K562 (cell line): ENCODE measurements at regions not wholly inside any gene's neighbourhood (a gene's known extent, or its start where the extent isn't known, plus 50 kb on each side); places are given as distances from the start of the nearest gene placed in this dataset.

ENCODE experiments used
- ATAC-seq: fragments of 200-7000 bp; cut with Tn5 transposase; 3 replicates; pipeline ENCODE4 v1.9.1; 2020; ENCODE audit warnings: moderate library complexity
- BruUV-seq: library from RNA; stranded (reverse); fragments of 400-500 nt; replicated peaks from 2 replicates; lab custom pipeline; 2021; lab: Mats Ljungman, UMichigan
- CTCF ChIA-PET: fragments of 300-600 bp; formaldehyde crosslinking; extraction: SDS; loops from one replicate; lab custom pipeline; 2021; ENCODE audit warnings: low intra/inter-chr PET ratio; lab: Yijun Ruan, JAX
- POLR2A ChIA-PET: fragments of 300-600, 350-650 bp; sonication (Branson Sonifier 250); formaldehyde crosslinking; extraction: SDS; loops from one replicate; lab custom pipeline; 2021; ENCODE audit warnings: antibody characterized with exemption, inconsistent platforms; lab: Yijun Ruan, JAX
- DNase-seq, 4 experiments: peaks; one replicate each; pipeline versions ENCODE4 v3.0.0 to v3.0.0-alpha.2; 2011 to 2018; ENCODE audit warnings: low spot score in 3 of 4, mixed read lengths in 3 of 4; ENCODE audit errors: extremely low read depth in 1 of 4
- FAIRE-seq: peaks from 2 replicates; lab custom pipeline; 2011; peaks lifted over from hg19 to GRCh38; lab: Jason Lieb, UNC
- H2AFZ ChIP-seq: 2 replicates; pipeline ENCODE4 v1.6.0; 2011; ENCODE audit warnings: low read depth, low read length, control low read depth, inconsistent platforms
- H3K27ac ChIP-seq: fragments of 200-600 bp; 3 replicates; pipeline ENCODE4 v1.8.0; 2011; ENCODE audit warnings: low read depth, mild to moderate bottlenecking, control low read depth, inconsistent platforms, low read length, moderate library complexity, mixed read lengths; ENCODE audit errors: extremely low read depth
- H3K27me3 ChIP-seq, 2 experiments: fragments of 300-600 bp in 1 of 2; 2 replicates in 1 of 2; 3 replicates in 1 of 2; pipeline versions ENCODE4 v1.6.0 to v1.8.0; 2011; ENCODE audit warnings: inconsistent platforms in 2 of 2, low read length in 2 of 2, mild to moderate bottlenecking in 1 of 2, mixed read lengths in 1 of 2, moderate library complexity in 1 of 2; ENCODE audit not compliant: control insufficient read depth in 2 of 2, insufficient read depth in 2 of 2
- H3K36me3 ChIP-seq: fragments of 300-600 bp; 3 replicates; pipeline ENCODE4 v1.8.0; 2011; ENCODE audit warnings: mild to moderate bottlenecking, low read length, inconsistent platforms; ENCODE audit not compliant: control insufficient read depth, insufficient read depth
- H3K4me1 ChIP-seq, 2 experiments: fragments of 200-600 bp in 1 of 2; replicated peaks in 1 of 2; 2 replicates in 1 of 2; 3 replicates in 1 of 2; pipeline versions ENCODE4 v1.5.1 to v1.8.0; 2011; ENCODE audit warnings: inconsistent platforms in 2 of 2, low read length in 2 of 2, mild to moderate bottlenecking in 1 of 2, mixed read lengths in 1 of 2, moderate library complexity in 1 of 2; ENCODE audit not compliant: control insufficient read depth in 2 of 2, insufficient read depth in 2 of 2
- H3K4me2 ChIP-seq: 2 replicates; pipeline ENCODE4 v1.6.1; 2011; ENCODE audit warnings: low read length, control low read depth, inconsistent platforms, mixed read lengths; ENCODE audit not compliant: insufficient read depth
- H3K4me3 ChIP-seq: fragments of 200-600 bp; sonication (generic), shearing (Covaris generic); 2 replicates; pipeline ENCODE4 v1.5.1; 2016; ENCODE audit warnings: control low read depth, inconsistent platforms
- H3K79me2 ChIP-seq: fragments of 200-600 bp; 3 replicates; pipeline ENCODE4 v1.8.0; 2011; ENCODE audit warnings: low read length, inconsistent platforms; ENCODE audit not compliant: control insufficient read depth, insufficient read depth
- H3K9ac ChIP-seq, 2 experiments: 2 replicates each; pipeline versions ENCODE4 v1.6.0 to v1.6.1; 2011; ENCODE audit warnings: low read depth in 2 of 2, low read length in 2 of 2, control low read depth in 1 of 2, inconsistent platforms in 1 of 2, mild to moderate bottlenecking in 1 of 2, mixed read lengths in 1 of 2; ENCODE audit not compliant: insufficient read depth in 1 of 2
- H3K9me1 ChIP-seq: one replicate; pipeline ENCODE4 v1.6.0; 2011; ENCODE audit warnings: inconsistent platforms, mild to moderate bottlenecking, low read length, moderate library complexity; ENCODE audit not compliant: control insufficient read depth, insufficient read depth
- H3K9me3 ChIP-seq: replicated peaks from 2 replicates; pipeline ENCODE4 v1.5.1; 2011; ENCODE audit warnings: low read depth, low read length, inconsistent platforms; ENCODE audit not compliant: control insufficient read depth, insufficient read depth
- H4K20me1 ChIP-seq: replicated peaks from 2 replicates; pipeline ENCODE4 v1.6.1; 2011; ENCODE audit warnings: low read length, inconsistent platforms, mixed read lengths; ENCODE audit not compliant: control insufficient read depth, insufficient read depth
- DIDO1 ChIP-seq: fragments of 450-650 bp; IDR thresholded peaks from 2 replicates; pipeline ENCODE4 v1.6.1; 2016; ENCODE audit warnings: low read depth, missing biosample characterization, missing genetic modification characterization
- ELK1 ChIP-seq: sonication (generic); formaldehyde crosslinking; IDR thresholded peaks from 2 replicates; pipeline ENCODE4 v1.8.1; 2022; ENCODE audit warnings: missing genetic modification reagents
- FOXJ2 ChIP-seq: fragments of 200-800 bp; sonication (Bioruptor generic); IDR thresholded peaks from 2 replicates; pipeline ENCODE4 v1.6.1; 2016; ENCODE audit warnings: missing genetic modification characterization, missing compliant biosample characterization
- GTF2E2 ChIP-seq: fragments of 200-800 bp; sonication (Bioruptor generic); IDR thresholded peaks from 2 replicates; pipeline ENCODE4 v1.6.1; 2016; ENCODE audit warnings: missing genetic modification characterization, missing compliant biosample characterization
- HDAC8 ChIP-seq: fragments of 450-650 bp; IDR thresholded peaks from 2 replicates; pipeline ENCODE4 v1.6.1; 2016; ENCODE audit warnings: mild to moderate bottlenecking, missing genetic modification characterization, moderate library complexity, missing compliant biosample characterization
- HMGN3 ChIP-seq: IDR thresholded peaks from 2 replicates; pipeline ENCODE4 v1.6.1; 2011; ENCODE audit warnings: borderline replicate concordance, low read depth, mild to moderate bottlenecking, mixed read lengths, low read length; ENCODE audit not compliant: insufficient read length; ENCODE audit errors: extremely low read depth
- HMGXB4 ChIP-seq: sonication (generic); formaldehyde crosslinking; IDR thresholded peaks from 2 replicates; pipeline ENCODE4 v1.8.1; 2023; ENCODE audit warnings: mild to moderate bottlenecking, missing genetic modification reagents
- NR2F6 ChIP-seq: fragments of 450-650 bp; formaldehyde crosslinking; IDR thresholded peaks from 2 replicates; pipeline ENCODE4 v1.4.0; 2020; ENCODE audit warnings: mild to moderate bottlenecking
- TAF1 ChIP-seq: IDR thresholded peaks from 2 replicates; pipeline ENCODE4 v1.6.1; 2011; ENCODE audit warnings: mild to moderate bottlenecking, low read length, moderate library complexity; ENCODE audit not compliant: insufficient read depth, control insufficient read depth, severe bottlenecking; ENCODE audit errors: extremely low read depth
- TCF15 ChIP-seq: fragments of 250-450 bp; sonication (Bioruptor Pico); IDR thresholded peaks from 2 replicates; pipeline ENCODE4 v1.8.0; 2022; ENCODE audit warnings: moderate library complexity, mild to moderate bottlenecking, inconsistent platforms
- ZBTB2 ChIP-seq: fragments of 450-650 bp; IDR thresholded peaks from 2 replicates; pipeline ENCODE4 v1.6.1; 2016; ENCODE audit warnings: antibody characterized with exemption
- ZNF282 ChIP-seq: sonication (generic); formaldehyde crosslinking; IDR thresholded peaks from 2 replicates; pipeline ENCODE4 v1.8.1; 2023; ENCODE audit warnings: missing genetic modification reagents
- ZNF695 ChIP-seq: fragments of 450-650 bp; formaldehyde crosslinking; IDR thresholded peaks from 2 replicates; pipeline ENCODE4 v1.4.0; 2020; ENCODE audit warnings: mild to moderate bottlenecking, moderate library complexity
- ZZZ3 ChIP-seq: fragments of 450-650 bp; IDR thresholded peaks from 2 replicates; pipeline ENCODE4 v1.6.1; 2016; ENCODE audit warnings: antibody characterized with exemption, mild to moderate bottlenecking, moderate library complexity
- WGBS: fragments of 100-300 bp; shearing (Covaris generic); methylation state at CpG from one replicate; pipeline ENCODE4 v1.1.6; 2016; ENCODE audit warnings: low coverage, mixed read lengths; ENCODE audit not compliant: insufficient coverage; ENCODE audit errors: missing lambda C conversion rate; 5-methylcytosine and 5-hydroxymethylcytosine counted together
- in situ Hi-C: fragments of 300-500 bp; cut with MboI; formaldehyde crosslinking; loops from 4 replicates; pipeline ENCODE4 v1.15.0; 2018; ENCODE audit warnings: inconsistent platforms, mixed read lengths
- intact Hi-C: fragments of 100-400 bp; cut with micrococcal nuclease; formaldehyde crosslinking; loops from 2 replicates; pipeline ENCODE4 v1.14.2; 2022

GRCh38 chr2:4336864-4337263 is 633.5 kb downstream of the DCDC2C start:
- H3K27ac ChIP-seq: no peak overlapping the region
- POLR2A ChIA-PET: no interaction called here

More at GRCh38 chr2:4336864-4337263, 633.5 kb downstream of the DCDC2C start:
- H3K9me1 ChIP-seq: no peaks in the 10 kb centered on the region
- ATAC-seq: no peak
- no peaks in the 10 kb centered on the region for H3K4me1 ChIP-seq
- no peak overlapping the region for H3K4me3 ChIP-seq
- BruUV-seq: no TSS peak
- CTCF ChIA-PET: no interaction called here
- H3K9me3 ChIP-seq: no peaks in the 10 kb centered on the region
- no peak for DNase-seq
- H3K9ac ChIP-seq: no peak overlapping the region
- TF ChIP-seq TCF15 (CRISPR knock-in tag) (no peak), ZNF282 (no peak), HDAC8 (no peak), ZBTB2 (no peak), NR2F6 (CRISPR knock-in tag) (no peak), ZZZ3 (no peak), TAF1 (no peak), DIDO1 (tag) (no peak), GTF2E2 (tag) (no peak), HMGXB4 (CRISPR knock-in tag) (no peak), ZNF695 (no peak), HMGN3 (no peak), ELK1 (CRISPR knock-in tag) (no peak), FOXJ2 (tag) (no peak)
- no peak for FAIRE-seq
- 0% methylated on average over 4 of the region's 4 CpGs for WGBS
- in situ Hi-C loops: no loop called here
- H3K27me3 ChIP-seq: no peaks in the 10 kb centered on the region
- H3K79me2 ChIP-seq: no peaks in the 10 kb centered on the region
- H4K20me1 ChIP-seq: no peaks in the 10 kb centered on the region
- H2AFZ ChIP-seq: no peak overlapping the region
- intact Hi-C loops: no loop called here
- H3K36me3 ChIP-seq: no peaks in the 10 kb centered on the region
- H3K4me2 ChIP-seq: no peak overlapping the region
